Liver (tissue), 3 donors: ENCODE measurements at regions not wholly inside any gene's neighbourhood (a gene's known extent, or its start where the extent isn't known, plus 50 kb on each side); places are given as distances from the start of the nearest gene placed in this dataset.

ENCODE experiments used
- ATF3 ChIP-seq: IDR thresholded peaks from 2 replicates; pipeline ENCODE4 v1.6.1; 2016; ENCODE audit warnings: antibody characterized with exemption
- CTCF ChIP-seq: fragments of 150-350 bp; IDR thresholded peaks from 2 replicates; pipeline ENCODE4 v1.5.1; 2017; ENCODE audit warnings: improper control_type of control experiment, low read depth, low read length; ENCODE audit not compliant: missing input control
- JUND ChIP-seq, 2 donors: IDR thresholded peaks; 2 replicates each; pipeline ENCODE4 v1.6.1; 2016; ENCODE audit warnings: antibody characterized with exemption in 2 of 2
- MAX ChIP-seq: IDR thresholded peaks from 2 replicates; pipeline ENCODE4 v1.6.1; 2016; ENCODE audit warnings: antibody characterized with exemption
- RAD21 ChIP-seq, 2 donors: IDR thresholded peaks; 2 replicates each; pipeline ENCODE4 v1.6.1; 2016; ENCODE audit warnings: antibody characterized with exemption in 2 of 2, mild to moderate bottlenecking in 2 of 2
- REST ChIP-seq: IDR thresholded peaks from 2 replicates; pipeline ENCODE4 v1.6.1; 2016; ENCODE audit warnings: antibody characterized with exemption, mild to moderate bottlenecking
- RXRA ChIP-seq, 2 donors: IDR thresholded peaks; 2 replicates each; pipeline ENCODE4 v1.6.1; 2017 to 2018; ENCODE audit warnings: antibody characterized with exemption in 2 of 2, mild to moderate bottlenecking in 1 of 2
- SP1 ChIP-seq: IDR thresholded peaks from 2 replicates; pipeline ENCODE4 v1.6.1; 2018; ENCODE audit warnings: antibody characterized with exemption, mild to moderate bottlenecking
- YY1 ChIP-seq: IDR thresholded peaks from 2 replicates; pipeline ENCODE4 v1.6.1; 2016; ENCODE audit warnings: antibody characterized with exemption, mild to moderate bottlenecking
- donor health status: healthy.
- donor health status: healthy.

- TF ChIP-seq YY1: no peak
- no peak for TF ChIP-seq CTCF
- TF ChIP-seq RAD21 (IDR thresholded peaks at IDR 0.05): no peak
- TF ChIP-seq RXRA (IDR thresholded peaks at IDR 0.05): no peak
- no peak for TF ChIP-seq REST
- no peak for TF ChIP-seq JUND (IDR thresholded peaks at IDR 0.05)
- TF ChIP-seq ATF3: no peak
- no peak for TF ChIP-seq MAX
- TF ChIP-seq SP1: no peak
Measured at GRCh38 chr2:120403676-120404075, 57.7 kb downstream of the INHBB start.
